GM12865 (cell line): ENCODE measurements at regions not wholly inside any gene's neighbourhood (a gene's known extent, or its start where the extent isn't known, plus 50 kb on each side); places are given as distances from the start of the nearest gene placed in this dataset.
"Not testable (repeated sequence)": the region's sequence is repeated elsewhere in the genome, so short reads cannot be mapped to it uniquely, and the experiment has no call there.

Experiments used
- DNase-seq: peaks from one replicate; pipeline ENCODE4 v3.0.0; 2010; ENCODE audit warnings: low read depth
- H3K4me3 ChIP-seq: 2 replicates; pipeline ENCODE4 v1.5.1; 2011; ENCODE audit warnings: mild to moderate bottlenecking, low read depth, low read length, control low read depth
- CTCF ChIP-seq: IDR thresholded peaks from 2 replicates; pipeline ENCODE4 v1.5.1; 2011; ENCODE audit warnings: low read length, control low read depth, low read depth, inconsistent platforms; ENCODE audit not compliant: insufficient read depth; ENCODE audit errors: missing control alignments

DNA sequence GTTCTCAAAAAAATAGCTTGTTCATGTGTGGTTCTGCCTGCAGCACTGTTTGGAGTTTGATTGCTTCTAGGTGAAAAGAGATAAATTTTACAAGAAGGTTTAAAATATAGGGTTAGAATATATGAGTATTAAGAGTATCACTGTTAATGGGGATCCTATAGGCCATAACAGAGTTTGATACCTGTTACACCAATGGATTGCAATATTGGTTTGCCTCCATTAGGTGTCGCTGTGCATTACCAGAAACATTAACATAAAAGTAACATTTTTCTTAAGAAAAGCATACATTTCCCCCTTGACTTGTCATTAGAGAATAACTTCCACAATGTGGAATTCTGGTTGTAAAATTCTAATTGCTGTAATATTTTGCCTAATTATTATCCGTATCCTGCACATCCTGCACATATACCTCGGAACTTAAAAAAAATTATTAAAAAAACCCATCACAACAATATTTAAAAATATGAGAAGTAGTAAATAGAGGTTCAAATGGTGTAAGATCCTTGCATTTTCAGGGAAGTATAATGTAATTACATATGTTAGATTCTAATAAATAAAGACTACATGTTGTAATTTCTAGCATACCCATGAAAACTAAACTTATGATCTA is 63.0 kb downstream of the CYP4A11 start:
- peak; percentile 45 for TF ChIP-seq CTCF
- peak; percentile 31 for DNase-seq
- not testable (repeated sequence) for H3K4me3 ChIP-seq

DNA sequence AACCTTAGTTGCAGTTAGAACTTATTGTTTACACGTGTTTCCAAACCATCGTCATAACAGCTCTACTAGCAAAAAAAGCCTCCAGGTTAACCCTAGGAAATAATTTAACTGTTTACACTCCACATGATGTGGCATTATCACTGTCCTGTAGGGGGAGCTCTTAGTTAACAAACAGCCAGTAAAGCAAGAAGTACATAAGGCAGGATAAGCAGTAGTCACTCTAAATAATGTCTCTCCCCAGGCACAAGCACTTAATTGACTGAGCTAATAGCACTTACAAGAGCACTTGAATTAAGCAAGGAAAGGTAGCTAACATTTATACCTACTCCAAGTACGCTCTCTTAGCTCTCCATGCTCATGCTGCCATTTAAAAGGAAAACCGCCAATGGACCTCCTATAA is 65.2 kb downstream of the CYP4A11 start:
- TF ChIP-seq CTCF, result peak; percentile 6
- not testable (repeated sequence) for H3K4me3 ChIP-seq, DNase-seq
